Nucleus accumbens (tissue), 56 donors: ENCODE measurements at regions not wholly inside any gene's neighbourhood (a gene's known extent, or its start where the extent isn't known, plus 50 kb on each side); places are given as distances from the start of the nearest gene placed in this dataset.
"Not testable (repeated sequence)": the region's sequence is repeated elsewhere in the genome, so short reads cannot be mapped to it uniquely, and the experiment has no call there.

Experiments used
- DNase-seq, 56 donors: peaks; one replicate each; lab custom pipeline; 2025; lab: John Stamatoyannopoulos, UW

GRCh38 chr5:101673120-101673519 is 623.0 kb downstream of the SLCO4C1 start:
- DNase-seq = no peak

- no peak for DNase-seq
Measured at GRCh38 chr5:101664071-101664791, 631.9 kb downstream of the SLCO4C1 start.

- DNase-seq = no peak
Measured at GRCh38 chr5:101663543-101663942, 632.5 kb downstream of the SLCO4C1 start.

- DNase-seq = no peak
Measured at GRCh38 chr5:101662263-101662662, 633.8 kb downstream of the SLCO4C1 start.

- DNase-seq = no peak
Measured at GRCh38 chr5:101658433-101658832, 637.7 kb downstream of the SLCO4C1 start.

GRCh38 chr5:101653996-101654395 is 642.1 kb downstream of the SLCO4C1 start:
- DNase-seq = no peak

GRCh38 chr5:101647861-101648260 is 648.2 kb downstream of the SLCO4C1 start:
- DNase-seq = no peak

GRCh38 chr5:101643794-101644193 is 652.3 kb downstream of the SLCO4C1 start:
- DNase-seq = no peak

GRCh38 chr5:101637599-101637998 is 658.5 kb downstream of the SLCO4C1 start:
- DNase-seq = no peak

- not testable (repeated sequence) for DNase-seq
Measured at GRCh38 chr5:101627770-101628169, 668.3 kb downstream of the SLCO4C1 start.

GRCh38 chr5:101626572-101626971 is 669.5 kb downstream of the SLCO4C1 start:
- DNase-seq = no peak

- DNase-seq = no peak
Measured at GRCh38 chr5:101611039-101611438, 685.0 kb downstream of the SLCO4C1 start.

GRCh38 chr5:101608322-101608721 is 687.8 kb downstream of the SLCO4C1 start:
- no peak for DNase-seq

- DNase-seq = no peak
Measured at GRCh38 chr5:101605700-101606099, 690.4 kb downstream of the SLCO4C1 start.

- no peak for DNase-seq
Measured at GRCh38 chr5:101600614-101601013, 695.5 kb downstream of the SLCO4C1 start.

GRCh38 chr5:101590384-101590783 is 687.3 kb upstream of the ST8SIA4 start:
- no peak for DNase-seq

- DNase-seq = no peak
Measured at GRCh38 chr5:101585366-101585765, 682.3 kb upstream of the ST8SIA4 start.

GRCh38 chr5:101580591-101580990 is 677.5 kb upstream of the ST8SIA4 start:
- no peak for DNase-seq

GRCh38 chr5:101574017-101574416 is 670.9 kb upstream of the ST8SIA4 start:
- DNase-seq = no peak

- DNase-seq = no peak
Measured at GRCh38 chr5:101561018-101561417, 657.9 kb upstream of the ST8SIA4 start.

GRCh38 chr5:101543780-101544179 is 640.7 kb upstream of the ST8SIA4 start:
- no peak for DNase-seq

GRCh38 chr5:101539315-101539714 is 636.2 kb upstream of the ST8SIA4 start:
- no peak for DNase-seq

- DNase-seq = no peak
Measured at GRCh38 chr5:101535626-101536025, 632.5 kb upstream of the ST8SIA4 start.
